ENCODE measurements at regions not wholly inside any gene's neighbourhood (a gene's known extent, or its start where the extent isn't known, plus 50 kb on each side); places are given as distances from the start of the nearest gene placed in this dataset.

- CTCF ChIA-PET: interaction anchor here (0.7 kb wide), 1 partner anchor 1194 kb away, joined by 3 read pairs; no protein-coding TSS in a partner anchor
- H3K27ac ChIP-seq (ENCODE audit: low read length): no peak overlapping the region
- intact Hi-C loops (cut with micrococcal nuclease; ENCODE audit: unreplicated experiment): no loop called here
- in situ Hi-C loops (cut with HindIII; ENCODE audit: low pct_unique_long_range_greater_than_20kb, low sequenced_read_pairs): no loop called here
- no peaks in the 10 kb centered on the region; the same call in 1 of the 2 replicates for H3K36me3 ChIP-seq (ENCODE audit: control insufficient read depth, insufficient read depth, low read length)
- no peak for ATAC-seq
- H3K4me3 ChIP-seq (ENCODE audit: low read depth in 2 of 2, low read length in 2 of 2): no peak overlapping the region
- DNase-seq (ENCODE audit: low read depth, low spot score): no peak
- POLR2A ChIA-PET: no interaction called here
- H3K9me3 ChIP-seq (ENCODE audit: control insufficient read depth, insufficient read depth, low read depth, low read length): no peaks in the 10 kb centered on the region
- TF ChIP-seq, protein P1, sequence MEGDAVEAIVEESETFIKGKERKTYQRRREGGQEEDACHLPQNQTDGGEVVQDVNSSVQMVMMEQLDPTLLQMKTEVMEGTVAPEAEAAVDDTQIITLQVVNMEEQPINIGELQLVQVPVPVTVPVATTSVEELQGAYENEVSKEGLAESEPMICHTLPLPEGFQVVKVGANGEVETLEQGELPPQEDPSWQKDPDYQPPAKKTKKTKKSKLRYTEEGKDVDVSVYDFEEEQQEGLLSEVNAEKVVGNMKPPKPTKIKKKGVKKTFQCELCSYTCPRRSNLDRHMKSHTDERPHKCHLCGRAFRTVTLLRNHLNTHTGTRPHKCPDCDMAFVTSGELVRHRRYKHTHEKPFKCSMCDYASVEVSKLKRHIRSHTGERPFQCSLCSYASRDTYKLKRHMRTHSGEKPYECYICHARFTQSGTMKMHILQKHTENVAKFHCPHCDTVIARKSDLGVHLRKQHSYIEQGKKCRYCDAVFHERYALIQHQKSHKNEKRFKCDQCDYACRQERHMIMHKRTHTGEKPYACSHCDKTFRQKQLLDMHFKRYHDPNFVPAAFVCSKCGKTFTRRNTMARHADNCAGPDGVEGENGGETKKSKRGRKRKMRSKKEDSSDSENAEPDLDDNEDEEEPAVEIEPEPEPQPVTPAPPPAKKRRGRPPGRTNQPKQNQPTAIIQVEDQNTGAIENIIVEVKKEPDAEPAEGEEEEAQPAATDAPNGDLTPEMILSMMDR (IDR thresholded peaks at IDR 0.05): no peak
- TF ChIP-seq SIN3A (IDR thresholded peaks at IDR 0.05; ENCODE audit: borderline replicate concordance, insufficient read depth, low read depth, low read length): no peak
- TF ChIP-seq TCF7L2 (IDR thresholded peaks at IDR 0.05; ENCODE audit: low read depth, low read length): no peak
- TF ChIP-seq, protein P2, sequence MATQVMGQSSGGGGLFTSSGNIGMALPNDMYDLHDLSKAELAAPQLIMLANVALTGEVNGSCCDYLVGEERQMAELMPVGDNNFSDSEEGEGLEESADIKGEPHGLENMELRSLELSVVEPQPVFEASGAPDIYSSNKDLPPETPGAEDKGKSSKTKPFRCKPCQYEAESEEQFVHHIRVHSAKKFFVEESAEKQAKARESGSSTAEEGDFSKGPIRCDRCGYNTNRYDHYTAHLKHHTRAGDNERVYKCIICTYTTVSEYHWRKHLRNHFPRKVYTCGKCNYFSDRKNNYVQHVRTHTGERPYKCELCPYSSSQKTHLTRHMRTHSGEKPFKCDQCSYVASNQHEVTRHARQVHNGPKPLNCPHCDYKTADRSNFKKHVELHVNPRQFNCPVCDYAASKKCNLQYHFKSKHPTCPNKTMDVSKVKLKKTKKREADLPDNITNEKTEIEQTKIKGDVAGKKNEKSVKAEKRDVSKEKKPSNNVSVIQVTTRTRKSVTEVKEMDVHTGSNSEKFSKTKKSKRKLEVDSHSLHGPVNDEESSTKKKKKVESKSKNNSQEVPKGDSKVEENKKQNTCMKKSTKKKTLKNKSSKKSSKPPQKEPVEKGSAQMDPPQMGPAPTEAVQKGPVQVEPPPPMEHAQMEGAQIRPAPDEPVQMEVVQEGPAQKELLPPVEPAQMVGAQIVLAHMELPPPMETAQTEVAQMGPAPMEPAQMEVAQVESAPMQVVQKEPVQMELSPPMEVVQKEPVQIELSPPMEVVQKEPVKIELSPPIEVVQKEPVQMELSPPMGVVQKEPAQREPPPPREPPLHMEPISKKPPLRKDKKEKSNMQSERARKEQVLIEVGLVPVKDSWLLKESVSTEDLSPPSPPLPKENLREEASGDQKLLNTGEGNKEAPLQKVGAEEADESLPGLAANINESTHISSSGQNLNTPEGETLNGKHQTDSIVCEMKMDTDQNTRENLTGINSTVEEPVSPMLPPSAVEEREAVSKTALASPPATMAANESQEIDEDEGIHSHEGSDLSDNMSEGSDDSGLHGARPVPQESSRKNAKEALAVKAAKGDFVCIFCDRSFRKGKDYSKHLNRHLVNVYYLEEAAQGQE (IDR thresholded peaks at IDR 0.05; ENCODE audit: insufficient read depth in 1 of 2, low read depth in 2 of 2, low read length in 1 of 2): no peak
- no peak for TF ChIP-seq POLR2AphosphoS5 (IDR thresholded peaks at IDR 0.05; ENCODE audit: low read depth, low read length)
- no peaks in the 10 kb centered on the region for H3K27me3 ChIP-seq (ENCODE audit: control insufficient read depth, insufficient read depth, low read length)
- no peaks in the 10 kb centered on the region for H3K4me1 ChIP-seq (ENCODE audit: control insufficient read depth, insufficient read depth, low read length)
- BruUV-seq (replicated peaks): no TSS peak
These were observed 484.0 kb downstream of the UTRN start for GRCh38 chr6:144769142-144769541.

- Histone ChIP-seq H3K9me3 (ENCODE audit: control insufficient read depth, insufficient read depth, low read depth, low read length) (no peaks in the 10 kb centered on the region), H3K27me3 (ENCODE audit: control insufficient read depth, insufficient read depth, low read length) (no peaks in the 10 kb centered on the region), H3K27ac (ENCODE audit: low read length) (no peak overlapping the region), H3K4me1 (ENCODE audit: control insufficient read depth, insufficient read depth, low read length) (no peaks in the 10 kb centered on the region), H3K36me3 (ENCODE audit: control insufficient read depth, insufficient read depth, low read length) (0 out of 2 replicates have a peak, but pooled peaks cover 2% of the 10 kb centered on the region), H3K4me3 (ENCODE audit: low read depth in 2 of 2, low read length in 2 of 2) (no peak overlapping the region)
- DNase-seq (ENCODE audit: low read depth, low spot score) (no peak), ATAC-seq (no peak)
- CTCF ChIA-PET: no interaction called here
- intact Hi-C loops (cut with micrococcal nuclease; ENCODE audit: unreplicated experiment): no loop called here
- no peak for TF ChIP-seq TCF7L2 (IDR thresholded peaks at IDR 0.05; ENCODE audit: low read depth, low read length)
- TF ChIP-seq, protein P2 (IDR thresholded peaks at IDR 0.05; ENCODE audit: insufficient read depth in 1 of 2, low read depth in 2 of 2, low read length in 1 of 2): no peak
- BruUV-seq (replicated peaks): no TSS peak
- POLR2A ChIA-PET: no interaction called here
- in situ Hi-C loops (cut with HindIII; ENCODE audit: low pct_unique_long_range_greater_than_20kb, low sequenced_read_pairs): no loop called here
These were observed 491.1 kb downstream of the UTRN start for GRCh38 chr6:144776031-144776819.
